Anterior cingulate cortex (tissue), 58 donors: ENCODE measurements at regions not wholly inside any gene's neighbourhood (a gene's known extent, or its start where the extent isn't known, plus 50 kb on each side); places are given as distances from the start of the nearest gene placed in this dataset.
"Not testable (repeated sequence)": the region's sequence is repeated elsewhere in the genome, so short reads cannot be mapped to it uniquely, and the experiment has no call there.

Experiments
- DNase-seq, 58 donors: peaks; one replicate each; lab custom pipeline; 2025; lab: John Stamatoyannopoulos, UW

DNA sequence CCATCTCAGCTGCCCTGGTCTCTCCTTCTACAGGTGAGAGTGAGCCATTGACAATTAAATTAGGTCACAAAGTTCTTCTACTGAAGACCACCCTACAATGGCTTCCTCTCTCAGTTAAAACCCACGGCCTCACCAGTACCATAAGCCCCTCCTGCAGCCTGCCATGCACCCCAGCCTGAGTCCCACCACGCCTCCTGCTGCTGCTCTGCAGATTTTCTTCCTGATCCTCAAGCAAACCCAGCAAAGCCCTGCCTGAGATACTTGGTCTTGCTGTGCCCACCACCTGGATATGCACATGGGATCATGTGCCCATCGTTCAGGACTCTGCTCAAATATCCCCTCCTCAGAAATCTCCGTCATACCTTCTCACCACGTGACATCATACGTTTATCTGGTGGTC lies 696.6 kb downstream of the RNF144A start:
- DNase-seq = no peak

DNA sequence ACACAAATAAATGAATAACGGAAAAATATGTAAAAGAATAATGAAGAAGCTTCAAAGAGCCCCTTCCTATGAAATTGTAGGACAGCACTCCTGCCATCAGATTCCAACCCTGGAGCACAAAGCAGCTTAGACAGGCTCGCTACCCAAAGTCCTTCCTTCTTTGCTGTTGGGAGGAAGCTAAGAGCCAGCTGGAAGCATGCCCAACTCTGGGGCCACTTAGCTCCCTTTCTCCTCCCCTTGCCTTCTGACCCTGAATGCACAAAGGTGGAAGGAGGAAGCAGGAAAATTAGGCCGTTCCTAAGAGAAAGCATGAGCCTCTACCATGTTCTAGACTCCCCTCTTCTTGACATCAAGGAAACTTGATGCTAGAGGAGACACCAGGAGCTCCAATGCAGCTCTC lies 700.8 kb downstream of the RNF144A start:
- DNase-seq = no peak

DNA sequence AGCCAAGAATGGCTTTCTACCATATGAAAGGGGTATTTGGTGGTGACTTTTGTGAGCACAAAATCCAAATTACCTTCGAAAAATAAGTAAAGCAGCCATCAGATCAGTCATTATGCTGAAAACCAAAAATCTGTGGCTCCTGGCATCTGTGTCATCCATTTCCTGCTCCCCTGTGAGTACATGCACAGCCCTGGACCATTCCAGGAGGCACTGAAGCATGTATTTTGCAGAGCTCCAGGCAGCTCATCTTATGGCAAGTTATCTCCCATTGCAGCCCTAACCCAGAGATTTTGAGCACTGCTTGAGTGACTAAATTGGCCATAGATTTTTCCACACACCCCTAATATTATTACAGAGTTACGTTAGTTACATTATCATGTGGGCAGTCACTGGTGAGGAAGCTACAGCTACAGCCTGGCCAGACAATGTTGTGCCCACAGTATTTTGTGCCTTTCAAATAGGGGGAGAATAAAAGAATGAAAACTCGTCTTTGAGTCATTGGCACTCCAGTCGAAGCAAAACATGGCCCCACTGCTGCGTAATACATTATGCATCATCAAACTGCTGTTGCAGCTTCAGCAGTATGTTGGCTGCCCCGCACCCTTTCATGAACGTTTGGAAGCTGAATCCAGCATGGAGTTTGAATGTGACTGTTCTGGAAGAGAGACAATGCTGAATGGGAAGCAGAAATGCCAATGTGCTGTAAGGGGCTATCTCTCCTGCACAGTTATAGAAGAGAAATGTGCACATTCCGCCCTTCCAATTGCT lies 702.2 kb downstream of the RNF144A start:
- no peak for DNase-seq

DNA sequence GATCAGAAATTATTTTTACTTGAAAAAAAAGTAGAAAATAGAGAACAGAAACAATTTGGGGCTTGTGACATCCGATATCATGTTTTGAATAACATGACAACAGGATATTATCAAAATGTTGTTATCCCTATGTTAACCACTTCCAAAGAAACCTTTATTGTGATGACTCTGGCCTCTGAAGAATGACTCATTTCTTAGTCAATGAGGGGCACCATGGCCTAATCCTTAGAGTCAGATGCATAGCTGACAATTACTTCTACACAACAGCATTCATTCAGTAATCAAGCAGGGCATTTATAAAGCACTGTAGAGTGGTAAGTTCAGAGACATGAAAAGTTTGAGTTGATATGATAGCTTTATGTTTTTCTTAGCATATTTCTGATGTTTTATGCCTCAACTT lies 703.0 kb downstream of the RNF144A start:
- DNase-seq = no peak

DNA sequence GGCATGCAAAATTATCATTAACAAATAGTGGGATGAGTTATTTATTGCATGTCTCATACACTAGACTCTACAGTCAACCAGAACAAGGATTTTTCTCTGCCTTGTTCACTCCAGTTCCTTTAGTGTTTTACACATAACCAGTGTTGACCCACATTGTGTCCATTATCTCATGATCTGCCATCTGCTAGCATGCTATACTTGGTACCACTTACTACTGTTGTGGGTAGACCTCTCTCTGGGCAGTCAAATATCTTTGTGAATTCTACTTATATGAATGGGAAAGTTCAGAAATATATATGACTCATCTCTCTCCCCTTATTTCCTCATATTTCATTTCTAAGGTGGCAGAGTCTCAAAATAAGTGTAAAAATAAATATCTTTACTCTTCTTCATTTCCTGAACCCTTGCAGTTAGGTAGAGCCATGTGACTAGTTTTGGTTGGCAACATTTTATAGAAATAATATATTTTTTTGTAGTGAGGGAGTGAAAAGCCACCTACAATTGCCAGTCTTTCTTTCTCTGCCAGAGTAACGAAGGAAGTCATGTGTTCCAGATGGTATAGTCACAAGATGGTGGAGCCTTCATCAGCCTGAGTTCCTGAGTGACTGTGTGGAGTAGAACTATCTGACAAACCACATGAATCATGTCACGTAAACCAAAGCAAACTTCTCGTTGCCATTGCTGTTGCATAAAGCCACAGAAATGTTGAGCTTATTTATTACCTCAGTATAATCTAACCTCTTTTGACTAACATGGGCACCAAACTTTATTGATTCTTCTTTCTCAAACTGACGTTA lies 704.0 kb downstream of the RNF144A start:
- no peak for DNase-seq

DNA sequence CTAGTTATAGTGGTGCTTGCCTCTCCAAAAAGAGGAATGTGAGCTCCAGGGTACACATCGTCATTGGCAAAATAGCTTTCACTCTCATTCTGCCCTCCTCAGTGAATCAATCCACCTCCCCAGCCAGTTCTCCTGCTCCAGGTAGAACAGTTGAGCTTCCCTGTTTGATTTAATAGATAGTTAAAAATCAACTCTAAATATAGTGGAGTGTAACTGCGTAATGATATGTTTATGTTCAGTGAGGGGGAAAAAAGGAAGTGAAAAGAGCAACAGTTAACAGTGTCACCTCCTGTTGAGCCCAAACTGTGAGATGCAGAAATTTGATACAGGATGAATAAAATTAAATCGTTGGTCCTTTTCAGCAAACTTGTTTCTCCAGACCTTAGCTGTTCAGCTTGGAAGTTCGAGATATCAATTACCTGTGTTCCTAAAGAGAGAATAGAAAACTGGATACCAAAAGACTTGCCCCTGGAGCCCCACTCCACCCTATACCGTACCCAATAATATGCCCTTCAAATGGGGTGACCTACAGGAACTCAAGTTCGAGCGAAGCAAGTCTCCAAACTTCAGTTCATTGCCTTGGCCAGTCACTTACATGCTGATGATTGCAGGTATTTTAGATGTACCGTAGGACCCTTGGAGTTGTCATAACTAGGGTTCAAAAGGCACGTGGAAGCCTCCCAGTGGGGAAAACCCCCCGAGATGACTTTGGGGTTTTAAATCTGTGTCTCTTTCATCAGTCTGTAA lies 708.4 kb downstream of the RNF144A start:
- no peak for DNase-seq

DNA sequence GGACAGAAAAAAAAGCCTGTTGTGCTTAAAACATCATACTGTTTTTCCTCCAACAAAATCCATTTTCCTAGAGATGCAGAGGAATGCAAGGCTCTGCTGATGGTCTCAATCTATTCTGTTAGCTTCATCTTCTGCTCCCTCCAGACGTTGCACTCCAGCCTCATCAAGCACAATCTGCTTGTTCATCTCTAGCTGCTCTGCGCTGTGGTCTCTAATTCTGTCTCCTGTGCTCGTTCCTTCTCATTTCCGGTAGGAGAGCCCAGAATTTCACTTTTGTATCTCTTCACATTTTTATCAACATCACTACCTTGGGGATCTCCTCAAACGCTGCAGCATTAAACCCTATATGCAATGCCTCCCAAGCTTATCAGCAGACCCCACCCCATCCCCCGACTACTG lies 708.9 kb downstream of the RNF144A start:
- no peak for DNase-seq

DNA sequence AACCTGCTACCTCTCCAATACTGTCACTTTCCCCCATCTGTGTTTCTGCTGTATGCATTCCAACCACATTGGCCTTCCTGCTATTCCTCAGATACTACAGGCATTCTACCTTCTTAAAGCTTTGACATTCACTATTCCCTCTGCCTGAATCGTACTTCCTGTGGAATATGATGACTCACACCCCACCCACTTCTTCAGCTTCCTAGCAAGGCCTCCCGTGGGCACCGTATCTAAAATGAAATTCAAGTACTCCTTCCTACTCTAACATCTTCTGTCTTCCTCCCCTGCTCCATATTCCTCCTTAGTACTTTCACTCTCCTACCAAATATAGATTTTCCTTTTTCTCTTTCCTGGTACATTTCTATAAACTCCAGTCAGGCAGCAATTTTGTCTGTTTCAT lies 710.4 kb downstream of the RNF144A start:
- DNase-seq = peak in 15 of 58 donors; percentile 9 to 70 (median 25)

DNA sequence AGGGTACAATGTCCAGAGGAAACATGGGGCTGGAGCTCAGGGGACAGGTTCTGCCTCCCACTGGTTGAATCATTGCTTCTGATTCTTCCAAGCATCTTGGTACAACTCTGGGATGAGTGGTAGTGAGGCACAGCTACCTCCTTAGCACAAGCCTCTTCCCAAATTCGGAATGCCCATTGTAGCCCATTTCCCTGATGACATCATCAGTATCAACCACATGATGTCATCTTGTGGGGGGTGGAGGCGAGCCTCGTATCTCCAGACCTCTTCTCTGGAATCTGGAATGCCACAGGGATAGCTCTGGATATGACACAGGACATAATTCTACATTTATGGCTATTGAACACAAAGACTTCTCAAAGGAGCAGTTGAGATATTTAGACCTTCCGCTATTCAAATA lies 715.2 kb downstream of the RNF144A start:
- no peak for DNase-seq

DNA sequence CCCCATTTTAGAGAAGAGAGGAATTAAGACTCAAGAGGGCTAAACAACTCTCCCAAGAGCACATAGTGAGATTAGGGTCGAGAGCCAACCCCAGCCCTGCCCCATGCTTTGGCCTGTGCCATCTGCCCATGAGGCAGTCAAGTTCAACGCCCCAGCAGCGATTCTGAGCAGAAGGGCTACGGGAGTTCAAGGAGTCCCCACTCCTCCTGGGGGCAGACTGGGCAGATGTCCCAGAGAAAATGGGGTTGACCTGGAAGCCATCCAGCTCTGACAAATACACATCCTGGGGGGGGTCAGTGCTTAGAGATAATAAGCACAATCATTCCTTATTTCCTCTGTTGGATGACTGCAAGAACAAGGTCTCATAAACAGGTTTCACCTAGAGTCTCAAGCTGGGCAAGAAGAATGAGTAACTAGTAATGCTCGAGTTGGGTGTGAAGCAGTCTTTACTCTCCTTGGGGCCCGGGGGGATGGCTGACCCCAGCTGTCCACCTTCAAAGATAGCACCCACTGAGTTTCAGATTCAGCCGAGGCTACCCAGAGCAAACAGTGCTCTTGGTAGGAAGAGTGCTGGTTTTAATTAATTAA lies 716.4 kb downstream of the RNF144A start:
- no peak for DNase-seq

DNA sequence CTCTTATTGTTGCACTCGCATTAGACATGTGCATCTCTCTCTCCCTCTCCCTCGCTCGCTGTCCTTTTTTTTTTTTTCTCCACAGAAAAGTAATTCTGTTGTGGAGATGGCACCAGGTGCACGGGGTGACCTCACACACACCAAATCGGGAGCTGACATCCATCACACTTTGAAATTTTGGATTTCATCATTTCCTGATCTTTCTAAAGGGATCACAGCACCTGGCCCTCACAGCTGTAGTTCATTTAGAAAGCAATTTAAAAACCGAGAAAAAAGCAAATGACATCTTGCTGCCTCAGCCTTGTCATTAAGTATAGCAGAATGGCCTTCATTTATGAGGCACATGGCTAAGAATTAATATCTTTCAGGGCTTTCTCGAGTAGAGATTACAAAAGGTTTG lies 717.2 kb downstream of the RNF144A start:
- no peak for DNase-seq

DNA sequence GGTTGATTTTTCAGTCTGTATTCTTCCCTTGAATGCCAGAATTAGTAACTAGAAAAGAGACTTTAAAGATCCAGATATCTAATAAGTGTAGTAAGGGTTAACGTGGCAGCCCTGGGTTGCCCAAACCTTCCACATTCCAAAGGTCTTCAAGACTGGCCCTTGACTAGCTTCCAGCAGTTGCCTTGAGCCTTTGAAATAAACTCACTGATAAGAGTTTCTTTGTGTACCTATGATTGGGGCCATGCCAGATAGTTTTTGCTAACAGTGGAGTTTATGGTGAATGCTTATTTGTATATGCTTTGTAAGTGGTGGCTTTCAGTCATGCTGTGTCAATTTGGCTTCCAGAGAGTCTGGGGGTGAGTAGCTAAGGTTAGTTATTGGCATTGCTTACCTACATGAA lies 722.3 kb downstream of the RNF144A start:
- no peak for DNase-seq

DNA sequence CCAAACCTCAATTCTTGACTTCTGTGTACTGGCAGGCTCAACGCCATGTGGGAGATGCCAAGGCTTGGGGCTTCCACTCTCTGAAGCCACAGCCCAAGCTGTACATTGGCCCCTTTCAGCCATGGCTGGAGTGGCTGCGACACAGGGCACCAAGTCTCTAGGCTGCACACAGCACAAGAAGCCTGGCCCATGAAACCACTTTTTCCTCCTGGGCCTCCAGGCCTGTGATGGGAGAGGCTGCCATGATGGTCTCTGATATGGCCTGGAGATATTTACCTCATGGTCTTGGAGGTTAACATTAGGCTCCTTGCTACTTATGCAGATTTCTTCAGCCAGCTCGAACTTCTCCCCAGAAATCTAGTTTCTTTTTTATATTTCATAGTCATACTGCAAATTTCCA lies 724.1 kb downstream of the RNF144A start:
- not testable (repeated sequence) for DNase-seq

DNA sequence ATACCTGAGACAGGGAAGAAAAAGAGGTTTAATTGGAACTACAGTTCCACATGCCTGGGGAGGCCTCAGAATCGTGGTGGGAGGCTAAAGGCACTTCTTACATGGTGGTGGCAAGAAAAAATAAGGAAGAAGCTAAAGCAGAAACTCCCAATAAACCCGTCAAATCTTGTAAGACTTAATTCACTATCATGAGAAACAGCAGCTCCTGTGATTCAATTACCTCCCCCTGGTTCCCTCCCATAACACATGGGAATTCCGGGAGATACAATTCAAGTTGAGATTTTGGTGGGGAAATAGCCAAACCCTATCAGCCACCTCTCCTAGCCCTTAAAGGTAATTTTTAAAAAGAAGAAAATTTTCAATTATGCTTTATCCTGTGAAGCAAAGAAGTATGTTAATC lies 728.8 kb downstream of the RNF144A start:
- no peak for DNase-seq

DNA sequence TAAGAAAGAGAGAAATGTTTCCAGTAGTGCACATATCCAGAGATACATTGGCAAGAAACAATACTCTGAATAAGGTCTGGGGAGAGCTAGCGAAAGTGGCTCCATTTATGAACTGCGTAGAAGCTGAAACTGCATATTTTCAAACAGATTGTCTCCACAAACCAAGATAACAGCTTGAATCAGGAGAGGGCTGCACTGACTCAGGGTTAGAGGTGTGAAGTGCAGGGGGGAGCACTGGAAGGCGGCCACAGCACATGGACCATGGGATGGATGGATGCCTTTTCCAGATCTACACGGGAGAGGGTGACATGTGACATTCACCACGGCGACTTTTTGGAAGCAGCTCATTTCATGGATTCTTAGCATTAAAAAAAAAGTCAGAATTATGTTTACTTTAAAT lies 729.4 kb downstream of the RNF144A start:
- DNase-seq = peak in 4 of 58 donors; percentile 9 to 46 (median 26)

DNA sequence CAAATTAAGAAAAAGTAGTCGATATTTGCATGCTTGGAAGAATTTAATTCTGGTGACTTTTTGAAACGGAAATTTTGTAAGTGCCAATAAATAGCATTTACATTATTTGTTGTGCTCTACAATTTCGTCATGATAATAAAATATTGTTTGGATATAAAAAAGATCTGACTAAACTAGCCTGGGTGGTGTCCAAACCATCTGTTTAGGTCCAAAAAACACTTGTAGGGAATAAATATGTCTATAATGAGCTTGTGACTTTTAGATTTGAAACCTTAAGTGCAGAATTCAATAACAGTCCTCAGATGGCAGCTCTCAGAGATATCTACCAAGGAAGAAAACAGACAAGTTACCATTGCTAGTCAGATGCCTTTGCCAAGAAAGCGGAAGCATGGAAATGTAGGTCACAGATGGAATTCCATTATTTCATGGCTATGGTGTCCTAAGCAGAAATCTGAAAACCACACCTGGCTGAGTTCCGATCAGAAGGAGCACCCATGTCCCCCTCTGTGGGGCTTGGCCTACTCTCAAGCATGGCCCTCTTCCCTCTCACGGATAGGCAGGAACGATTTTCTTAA lies 731.1 kb downstream of the RNF144A start:
- DNase-seq = peak in 2 of 58 donors; percentile 10 to 20

DNA sequence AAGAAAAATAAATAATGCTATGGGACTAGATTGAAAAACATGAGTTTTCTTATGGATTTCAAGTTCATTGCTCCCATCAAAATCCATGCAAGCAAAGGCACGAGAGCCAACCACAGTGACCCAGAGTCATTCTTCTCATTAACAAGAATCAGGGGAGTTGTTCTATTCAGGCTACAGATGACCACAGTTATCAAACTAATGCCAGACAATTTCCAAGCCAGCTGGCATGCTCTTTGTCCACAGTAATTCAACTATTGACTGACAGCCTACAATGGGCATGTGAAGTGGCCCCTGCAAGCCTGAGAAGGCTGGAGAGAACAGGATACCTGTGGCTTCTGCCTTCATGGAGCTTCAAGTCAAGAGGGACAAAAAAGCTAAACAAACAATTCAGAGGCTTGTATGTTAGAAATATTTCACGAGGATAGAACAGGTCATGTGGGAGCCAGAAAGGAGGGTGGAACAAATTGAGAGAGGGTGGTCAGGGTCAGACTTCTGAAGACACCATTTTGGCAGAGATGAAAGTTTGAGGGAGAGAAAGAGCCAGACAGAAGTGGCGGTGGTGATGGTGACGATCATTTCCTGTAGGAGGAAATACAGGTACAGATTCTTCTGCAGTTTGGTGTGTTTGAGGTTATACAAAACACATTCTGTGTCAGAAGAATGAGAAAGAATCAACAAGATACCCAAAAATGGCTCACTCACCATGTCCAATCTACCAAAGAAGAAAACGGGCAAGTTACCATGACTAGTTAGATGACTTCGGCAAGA lies 732.4 kb downstream of the RNF144A start:
- DNase-seq = no peak

DNA sequence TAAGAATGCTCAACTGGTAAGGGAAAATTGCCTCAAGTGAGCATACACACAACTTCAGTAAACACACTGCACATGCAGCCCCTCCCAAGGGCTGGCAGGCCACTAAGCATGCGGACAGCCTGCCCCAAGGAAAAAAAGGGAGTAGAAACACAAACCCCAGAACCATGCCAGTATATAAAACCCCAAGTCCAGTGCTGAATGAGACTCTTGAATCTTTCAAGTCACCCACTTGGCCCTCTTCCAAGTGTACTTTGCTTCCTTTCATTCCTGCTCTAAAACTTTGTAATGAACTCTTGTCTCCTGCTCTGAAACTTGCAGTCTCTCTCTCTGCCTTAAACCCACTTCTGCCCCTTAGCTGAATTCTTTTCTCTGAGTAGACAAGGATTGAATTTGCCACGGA lies 736.4 kb downstream of the RNF144A start:
- no peak for DNase-seq

DNA sequence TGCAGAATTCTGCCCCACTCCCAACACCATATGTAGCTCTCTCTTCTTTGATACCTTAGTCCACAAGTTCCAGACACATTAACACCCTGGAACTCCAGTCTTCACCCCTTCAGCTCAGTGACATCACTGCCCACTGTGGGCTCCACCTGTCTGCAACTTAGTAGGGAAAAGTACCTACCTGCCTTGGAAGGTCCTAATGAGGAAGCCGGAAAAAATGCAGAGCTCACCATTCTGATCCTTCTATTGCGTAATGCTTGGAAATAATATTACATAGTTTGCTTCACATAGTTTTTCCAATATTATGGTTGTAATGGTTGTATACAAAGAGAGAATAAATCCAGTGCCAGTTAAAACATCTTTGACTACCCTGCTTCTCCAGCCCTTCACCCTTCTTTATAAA lies 738.4 kb downstream of the RNF144A start:
- no peak for DNase-seq

DNA sequence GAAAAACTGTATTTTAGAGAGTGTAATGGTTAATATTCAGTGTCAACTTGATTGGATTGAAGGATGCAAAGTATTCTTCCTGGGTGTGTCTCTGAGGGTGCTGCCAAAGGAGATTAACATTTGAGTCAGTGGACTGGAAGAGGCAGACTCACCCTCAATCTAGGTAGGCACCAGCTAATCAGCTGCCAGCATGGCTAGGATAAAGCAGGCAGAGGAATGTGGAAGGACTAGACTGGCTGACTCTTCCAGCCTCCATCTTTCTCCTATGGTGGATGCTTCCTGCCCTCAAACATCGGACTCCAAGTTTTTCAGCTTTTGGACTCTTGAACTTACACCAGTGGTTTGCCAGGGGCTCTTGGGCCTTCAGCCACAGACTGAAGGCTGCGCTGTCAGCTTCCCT lies 740.3 kb downstream of the RNF144A start:
- not testable (repeated sequence) for DNase-seq
